ENCODE measurements at regions not wholly inside any gene's neighbourhood (a gene's known extent, or its start where the extent isn't known, plus 50 kb on each side); places are given as distances from the start of the nearest gene placed in this dataset.

- no peak for TF ChIP-seq PRDM15 (CRISPR knock-in tag; IDR thresholded peaks at IDR 0.05)
- TF ChIP-seq ZNF343 (CRISPR knock-in tag; IDR thresholded peaks at IDR 0.05) = no peak
- TF ChIP-seq ZSCAN9 (CRISPR knock-in tag; IDR thresholded peaks at IDR 0.05; ENCODE audit: borderline replicate concordance) = no peak
Measured at GRCh38 chrX:80181079-80181478, 166.5 kb downstream of the TBX22 start (continued).

GRCh38 chrX:80184854-80185253 is 170.3 kb downstream of the TBX22 start:
- no peak for DNase-seq (ENCODE audit: low spot score)
- TF ChIP-seq NONO (IDR thresholded peaks at IDR 0.05) = no peak
- TF ChIP-seq NONO (CRISPR knock-in tag; conservative IDR thresholded peaks at IDR 0.05) = no peak
- TF ChIP-seq ZNF572 (CRISPR knock-in tag; IDR thresholded peaks at IDR 0.05) = no peak
- no peak for TF ChIP-seq IRF1 (CRISPR knock-in tag; IDR thresholded peaks at IDR 0.05; ENCODE audit: low read depth)
- TF ChIP-seq GLI4 (CRISPR knock-in tag; IDR thresholded peaks at IDR 0.05; ENCODE audit: borderline replicate concordance) = no peak
- TF ChIP-seq ZNF589 (CRISPR knock-in tag; conservative IDR thresholded peaks at IDR 0.05) = no peak
- TF ChIP-seq ELF1 (CRISPR knock-in tag; IDR thresholded peaks at IDR 0.05) = no peak
- TF ChIP-seq ZSCAN9 (CRISPR knock-in tag; IDR thresholded peaks at IDR 0.05; ENCODE audit: borderline replicate concordance) = no peak
- TF ChIP-seq ZNF513 (CRISPR knock-in tag; conservative IDR thresholded peaks at IDR 0.05) = no peak
- no peak for TF ChIP-seq SRSF9 (IDR thresholded peaks at IDR 0.05; ENCODE audit: borderline replicate concordance, insufficient read depth, low read depth, low read length, poor library complexity, severe bottlenecking)
- no peak for TF ChIP-seq ZNF18 (CRISPR knock-in tag; IDR thresholded peaks at IDR 0.05; ENCODE audit: insufficient replicate concordance)
- no peak for TF ChIP-seq TFDP1 (CRISPR knock-in tag; IDR thresholded peaks at IDR 0.05; ENCODE audit: borderline replicate concordance)

More at GRCh38 chrX:80184854-80185253, 170.3 kb downstream of the TBX22 start:
- FAIRE-seq (no peak), ATAC-seq (no peak)
- in situ Hi-C loops (cut with HindIII; ENCODE audit: extremely low pct_ligation_motif_present, low pct_unique_long_range_greater_than_20kb) = no loop called here
- no peaks in the 10 kb centered on the region for H3K27me3 ChIP-seq (ENCODE audit: control insufficient read depth in 1 of 2, insufficient read depth in 2 of 2, low read length in 2 of 2)
- H3K79me2 ChIP-seq (ENCODE audit: insufficient read depth, low read length) = no peaks in the 10 kb centered on the region
- POLR2A ChIA-PET = no interaction called here
- no TSS peak for BruUV-seq (replicated peaks)
- no peak overlapping the region for H3K4me2 ChIP-seq (ENCODE audit: low read depth, low read length)
- no peak overlapping the region for H3K4me3 ChIP-seq (replicated peaks in 1 of 3; ENCODE audit: insufficient read depth in 1 of 3, low read depth in 2 of 3, low read length in 3 of 3)
- no peaks in the 10 kb centered on the region for H3K4me1 ChIP-seq (ENCODE audit: insufficient read depth, low read length)
- H3K9me3 ChIP-seq (ENCODE audit: low read length) = peaks cover 9% of the 10 kb centered on the region
- no peaks in the 10 kb centered on the region for H3K36me3 ChIP-seq (replicated peaks in 1 of 2; ENCODE audit: control insufficient read depth in 1 of 2, insufficient read depth in 2 of 2, low read length in 2 of 2)
- no peak overlapping the region for H2AFZ ChIP-seq (ENCODE audit: low read length)
- intact Hi-C loops (cut with micrococcal nuclease; ENCODE audit: unreplicated experiment) = no loop called here
- no peak overlapping the region for H3K27ac ChIP-seq (ENCODE audit: extremely low read length, insufficient read depth, low read length)
- CTCF ChIA-PET (ENCODE audit: low intra/inter-chr PET ratio, low total read pairs) = no interaction called here
- 0% methylated on average over 2 of the region's 2 CpGs for WGBS (ENCODE audit: low lambda C conversion rate)
- H4K20me1 ChIP-seq (ENCODE audit: insufficient read depth, low read length) = no peaks in the 10 kb centered on the region
- H3K9ac ChIP-seq (ENCODE audit: insufficient read depth, low read depth, low read length) = no peak overlapping the region
